IPS-18a (cell line): ENCODE measurements at regions not wholly inside any gene's neighbourhood (a gene's known extent, or its start where the extent isn't known, plus 50 kb on each side); places are given as distances from the start of the nearest gene placed in this dataset.
"Not testable (repeated sequence)": the region's sequence is repeated elsewhere in the genome, so short reads cannot be mapped to it uniquely, and the experiment has no call there.

Experiments
- H3K27ac ChIP-seq: one replicate; pipeline ENCODE4 v1.5.1; 2013; ENCODE audit warnings: low read length
- H3K27me3 ChIP-seq: one replicate; pipeline ENCODE4 v1.6.1; 2013; ENCODE audit warnings: mild to moderate bottlenecking, low read length; ENCODE audit not compliant: control insufficient read depth, insufficient read depth
- H3K36me3 ChIP-seq: one replicate; pipeline ENCODE4 v1.6.1; 2013; ENCODE audit warnings: low read depth, low read length; ENCODE audit not compliant: control insufficient read depth
- H3K4me1 ChIP-seq: one replicate; pipeline ENCODE4 v1.6.1; 2013; ENCODE audit warnings: low read depth, low read length; ENCODE audit not compliant: control insufficient read depth
- H3K4me3 ChIP-seq: one replicate; pipeline ENCODE4 v1.5.1; 2013; ENCODE audit warnings: low read length
- H3K9ac ChIP-seq: one replicate; pipeline ENCODE4 v1.6.1; 2013; ENCODE audit warnings: mild to moderate bottlenecking, low read length, moderate library complexity
- H3K9me3 ChIP-seq: one replicate; pipeline ENCODE4 v1.6.1; 2013; ENCODE audit warnings: low read depth, low read length; ENCODE audit not compliant: control insufficient read depth

DNA sequence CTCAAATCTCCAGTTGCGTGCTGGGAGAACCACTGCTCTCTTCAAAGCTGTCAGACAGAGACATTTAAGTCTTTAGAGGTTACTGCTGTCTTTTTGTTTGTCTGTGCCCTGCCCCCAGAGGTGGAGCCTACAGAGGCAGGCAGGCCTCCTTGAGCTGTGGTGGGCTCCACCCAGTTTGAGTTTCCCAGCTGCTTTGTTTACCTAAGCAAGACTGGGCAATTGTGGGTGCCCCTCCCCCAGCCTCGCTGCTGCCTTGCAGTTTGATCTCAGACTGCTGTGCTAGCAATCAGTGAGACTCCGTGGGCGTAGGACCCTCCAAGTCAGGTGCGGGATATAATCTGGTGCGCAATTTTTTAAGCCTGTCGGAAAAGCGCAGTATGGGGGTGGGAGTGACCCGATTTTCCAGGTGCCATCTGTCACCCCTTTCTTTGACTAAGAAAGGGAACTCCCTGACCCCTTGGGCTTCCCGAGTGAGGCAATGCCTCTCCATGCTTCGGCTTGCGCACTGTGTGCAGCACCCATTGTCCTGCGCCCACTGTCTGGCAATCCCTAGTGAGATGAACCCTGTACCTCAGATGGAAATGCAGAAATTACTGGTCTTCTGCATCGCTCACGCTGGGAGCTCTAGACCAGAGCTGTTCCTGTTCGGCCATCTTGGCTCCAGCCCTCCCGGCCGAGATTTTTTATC lies 414.8 kb upstream of the SYNCRIP start:
- not testable (repeated sequence) for H3K36me3 ChIP-seq, H3K4me1 ChIP-seq, H3K9me3 ChIP-seq, H3K27ac ChIP-seq, H3K27me3 ChIP-seq
- Histone ChIP-seq H3K4me3 (peak overlapping the region; percentile 37), H3K9ac (peak overlapping the region; percentile 13)

DNA sequence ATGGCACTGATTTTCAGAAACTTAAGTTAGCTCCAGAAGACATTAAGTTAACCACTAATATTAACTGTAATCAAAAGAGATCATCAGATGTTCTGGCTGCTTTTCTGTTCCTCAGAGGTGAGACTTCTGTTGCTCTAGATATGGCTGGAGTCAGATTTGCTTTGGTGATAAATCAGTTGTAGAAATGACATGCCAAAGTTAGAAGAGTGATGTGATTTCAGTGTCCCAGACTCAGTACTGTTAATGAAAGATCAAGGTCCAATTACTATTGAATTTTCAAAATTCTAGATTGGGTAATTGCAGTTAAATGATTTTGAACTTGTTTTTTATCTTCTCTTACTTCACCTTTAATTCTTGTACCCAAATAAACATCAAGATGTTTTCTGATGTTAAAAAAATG lies 402.4 kb upstream of the SYNCRIP start:
- Histone ChIP-seq H3K27ac (no peak overlapping the region), H3K4me3 (no peak overlapping the region)

DNA sequence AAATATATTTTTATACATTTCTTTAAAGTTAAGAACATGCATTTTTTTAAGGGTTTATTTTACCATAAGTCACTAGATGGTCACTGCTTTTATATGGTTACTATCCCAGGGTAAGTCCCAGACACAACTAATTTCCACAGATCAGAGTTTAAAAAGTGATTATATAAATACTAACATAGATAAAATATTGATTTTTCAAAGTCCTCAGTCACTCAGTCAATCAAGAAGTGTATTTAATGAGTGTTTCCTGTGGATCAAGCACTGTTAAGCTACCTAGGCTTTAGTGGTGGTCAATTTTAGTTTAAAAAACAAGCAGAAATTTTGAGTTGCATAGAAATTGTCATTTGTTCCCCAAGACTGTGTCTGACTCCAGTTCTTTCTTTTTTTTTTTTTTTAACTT lies 399.5 kb upstream of the SYNCRIP start:
- no peaks in the 10 kb centered on the region for H3K9me3 ChIP-seq

More for the DNA sequence above, 402.4 kb upstream of the SYNCRIP start:
- H3K36me3 ChIP-seq = no peaks in the 10 kb centered on the region
- H3K27me3 ChIP-seq = no peaks in the 10 kb centered on the region
- H3K9me3 ChIP-seq = no peaks in the 10 kb centered on the region
- H3K9ac ChIP-seq = no peak overlapping the region
- no peaks in the 10 kb centered on the region for H3K4me1 ChIP-seq

DNA sequence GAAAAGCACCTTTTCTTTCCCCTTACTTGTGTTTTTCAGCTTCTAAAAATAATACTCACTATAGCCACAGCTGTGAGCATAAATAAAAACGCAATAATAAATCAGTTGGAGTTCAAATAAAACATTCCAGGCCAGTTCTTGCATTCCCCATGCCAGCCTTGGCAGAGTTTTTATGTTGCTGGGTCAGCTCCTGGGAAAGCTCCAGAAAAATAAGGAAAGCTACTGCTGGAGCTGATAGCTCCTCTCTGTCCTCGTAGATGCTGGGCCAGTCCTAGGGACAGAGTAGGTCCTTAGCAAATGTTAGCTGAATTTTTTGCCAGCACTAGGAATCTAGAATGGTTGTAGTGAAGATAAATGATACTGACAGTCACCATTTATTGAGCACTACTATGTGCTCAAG lies 389.0 kb upstream of the SYNCRIP start:
- Histone ChIP-seq H3K4me3 (no peak overlapping the region), H3K27me3 (no peaks in the 10 kb centered on the region), H3K9ac (no peak overlapping the region), H3K4me1 (no peaks in the 10 kb centered on the region), H3K36me3 (no peaks in the 10 kb centered on the region), H3K27ac (no peak overlapping the region), H3K9me3 (no peaks in the 10 kb centered on the region)

More for the DNA sequence above, 399.5 kb upstream of the SYNCRIP start:
- Histone ChIP-seq H3K4me1 (no peaks in the 10 kb centered on the region), H3K27me3 (no peaks in the 10 kb centered on the region), H3K4me3 (no peak overlapping the region), H3K27ac (no peak overlapping the region), H3K9ac (no peak overlapping the region), H3K36me3 (no peaks in the 10 kb centered on the region)

DNA sequence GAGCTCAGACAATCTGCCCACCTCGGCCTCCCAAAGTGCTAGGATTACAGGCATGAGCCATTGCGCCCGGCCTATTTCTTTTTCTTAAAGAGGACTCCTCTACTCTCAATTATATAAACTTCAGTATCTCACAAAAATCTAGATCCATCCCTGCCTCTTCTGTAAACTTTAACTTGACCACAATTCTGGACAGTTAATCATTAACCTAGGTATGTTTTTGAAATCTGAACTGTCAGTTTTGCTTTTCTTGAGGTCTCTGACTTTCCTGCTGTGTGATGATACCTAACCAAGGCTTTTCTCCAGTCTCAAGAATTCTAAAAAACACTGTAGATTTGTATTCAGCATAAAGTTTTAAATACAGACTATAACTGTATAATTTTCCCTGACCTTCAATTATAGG lies 388.2 kb upstream of the SYNCRIP start:
- Histone ChIP-seq H3K27ac (no peak overlapping the region), H3K4me3 (no peak overlapping the region), H3K27me3 (no peaks in the 10 kb centered on the region), H3K36me3 (no peaks in the 10 kb centered on the region), H3K4me1 (no peaks in the 10 kb centered on the region), H3K9ac (no peak overlapping the region), H3K9me3 (no peaks in the 10 kb centered on the region)

DNA sequence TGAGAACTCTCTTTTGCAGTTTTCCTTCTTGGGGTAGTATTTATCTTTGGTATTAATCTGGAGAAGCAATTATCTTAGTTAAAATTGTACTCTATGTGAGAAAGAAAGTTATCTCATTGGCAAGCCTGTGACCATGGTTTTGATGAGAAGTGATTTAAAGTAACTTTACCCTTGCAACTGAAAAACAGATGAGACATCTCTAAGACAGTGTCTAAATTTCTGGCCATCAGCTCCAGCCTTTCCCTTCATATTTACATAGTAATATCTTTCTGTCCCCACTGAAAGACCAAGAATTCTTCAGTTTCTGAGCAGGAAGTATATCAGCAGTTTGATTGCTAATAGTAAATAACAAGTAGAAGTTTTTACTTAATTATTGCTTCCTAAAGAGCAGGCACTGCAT lies 386.1 kb upstream of the SYNCRIP start:
- Histone ChIP-seq H3K4me1 (no peaks in the 10 kb centered on the region), H3K9ac (no peak overlapping the region), H3K4me3 (no peak overlapping the region), H3K36me3 (no peaks in the 10 kb centered on the region), H3K27ac (no peak overlapping the region), H3K9me3 (no peaks in the 10 kb centered on the region), H3K27me3 (no peaks in the 10 kb centered on the region)

DNA sequence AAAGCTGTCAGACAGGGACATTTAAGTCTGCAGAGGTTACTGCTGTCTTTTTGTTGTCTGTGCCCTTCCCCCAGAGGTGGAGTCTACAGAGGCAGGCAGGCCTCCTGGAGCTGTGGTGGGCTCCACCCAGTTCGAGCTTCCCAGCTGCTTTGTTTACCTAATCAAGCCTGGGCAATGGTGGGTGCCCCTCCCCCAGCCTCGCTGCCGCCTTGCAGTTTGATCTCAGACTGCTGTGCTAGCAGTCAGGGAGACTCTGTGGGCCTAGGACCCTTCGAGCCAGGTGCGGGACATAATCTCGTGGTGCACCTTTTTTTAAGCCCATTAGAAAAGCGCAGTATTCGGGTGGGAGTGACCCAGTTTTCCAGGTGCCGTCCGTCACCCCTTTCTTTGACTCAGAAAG lies 384.2 kb upstream of the SYNCRIP start:
- not testable (repeated sequence) for H3K4me1 ChIP-seq, H3K27ac ChIP-seq, H3K9ac ChIP-seq, H3K27me3 ChIP-seq, H3K36me3 ChIP-seq, H3K9me3 ChIP-seq, H3K4me3 ChIP-seq

DNA sequence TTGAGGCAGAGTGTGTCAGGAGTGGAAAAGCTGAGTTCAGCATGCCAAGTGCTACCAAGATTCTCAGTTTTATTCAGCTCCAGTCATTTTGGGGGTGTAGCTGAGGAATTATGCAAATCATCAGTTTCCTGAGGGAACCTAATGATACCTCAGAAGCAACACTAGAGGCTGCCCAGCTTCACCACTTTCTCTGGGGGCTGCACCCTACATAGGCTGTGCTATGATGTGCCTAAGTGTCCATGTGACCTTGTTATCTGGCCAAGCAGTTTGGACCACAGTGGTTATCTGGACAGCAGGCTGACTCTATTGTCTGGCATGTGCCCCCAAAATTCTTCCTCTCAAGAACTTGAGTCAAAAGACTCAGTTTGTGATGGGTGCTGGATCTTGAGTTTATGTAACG lies 374.6 kb upstream of the SYNCRIP start:
- Histone ChIP-seq H3K9ac (no peak overlapping the region), H3K9me3 (no peaks in the 10 kb centered on the region), H3K27me3 (no peaks in the 10 kb centered on the region), H3K36me3 (no peaks in the 10 kb centered on the region), H3K4me3 (no peak overlapping the region), H3K4me1 (no peaks in the 10 kb centered on the region), H3K27ac (no peak overlapping the region)

DNA sequence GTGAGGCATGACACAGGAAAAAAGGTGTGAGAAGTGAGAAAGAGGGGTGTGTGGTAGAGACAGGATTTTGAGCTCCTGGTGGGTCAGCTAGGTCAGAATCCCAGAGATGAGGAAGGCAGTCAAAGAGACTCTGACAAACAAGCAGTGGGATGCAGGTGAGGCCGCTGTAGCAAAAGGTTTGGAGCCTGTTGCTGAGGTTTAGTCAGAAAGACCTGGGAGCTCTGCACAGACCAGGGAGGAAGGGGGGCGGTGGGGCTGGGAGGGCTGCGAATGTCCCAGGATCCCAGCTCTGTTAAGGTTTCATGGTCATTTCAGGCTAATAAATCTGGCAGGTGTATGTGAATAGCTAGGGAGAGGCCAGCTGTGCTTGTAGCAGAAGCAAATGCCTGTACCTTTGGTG lies 373.9 kb upstream of the SYNCRIP start:
- Histone ChIP-seq H3K36me3 (no peaks in the 10 kb centered on the region), H3K9ac (no peak overlapping the region), H3K4me1 (no peaks in the 10 kb centered on the region), H3K27me3 (no peaks in the 10 kb centered on the region), H3K27ac (no peak overlapping the region), H3K4me3 (no peak overlapping the region), H3K9me3 (no peaks in the 10 kb centered on the region)

DNA sequence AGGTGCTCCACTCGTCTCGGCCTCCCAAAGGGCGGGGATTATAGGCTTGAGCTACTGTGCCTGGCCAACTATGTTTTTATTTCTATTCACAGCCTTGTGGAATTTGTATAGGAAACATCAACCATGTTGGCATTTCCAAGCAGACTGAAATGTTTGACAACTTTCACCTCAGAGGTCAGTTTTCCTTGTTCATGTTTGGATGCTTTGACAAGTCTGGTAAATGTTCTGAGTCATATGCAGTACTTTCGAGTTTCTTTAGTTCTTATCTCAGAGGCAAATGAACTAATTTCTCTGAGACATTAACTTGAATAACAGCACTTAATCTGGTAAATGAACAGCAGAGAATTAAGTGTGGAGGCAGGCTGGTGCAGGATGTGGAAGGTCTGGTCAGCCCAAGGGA lies 373.4 kb upstream of the SYNCRIP start:
- H3K9ac ChIP-seq = no peak overlapping the region
- no peaks in the 10 kb centered on the region for H3K27me3 ChIP-seq
- H3K4me3 ChIP-seq = no peak overlapping the region
- no peaks in the 10 kb centered on the region for H3K9me3 ChIP-seq
- H3K27ac ChIP-seq = no peak overlapping the region
- no peaks in the 10 kb centered on the region for H3K4me1 ChIP-seq
- H3K36me3 ChIP-seq = no peaks in the 10 kb centered on the region

DNA sequence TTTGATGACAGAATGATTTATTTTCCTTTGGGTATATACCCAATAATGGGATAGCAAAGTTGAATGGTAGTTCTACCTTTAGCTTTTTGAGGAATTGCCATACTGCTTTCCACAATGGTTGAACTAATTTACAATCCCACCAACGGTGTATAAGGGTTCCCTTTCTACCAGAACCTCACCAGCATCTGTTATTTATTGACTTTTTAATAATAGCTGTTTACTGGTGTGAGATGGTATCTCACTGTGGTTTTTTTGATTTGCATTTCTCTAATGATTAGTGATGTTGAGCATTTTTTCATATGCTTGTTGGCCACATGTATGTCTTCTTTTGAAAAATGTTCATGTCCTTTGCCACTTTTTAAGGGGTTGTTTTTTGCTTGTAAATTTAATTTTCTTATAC lies 370.3 kb upstream of the SYNCRIP start:
- H3K36me3 ChIP-seq, H3K27me3 ChIP-seq, H3K4me3 ChIP-seq, H3K4me1 ChIP-seq, H3K27ac ChIP-seq, H3K9me3 ChIP-seq, H3K9ac ChIP-seq: not testable (repeated sequence)

DNA sequence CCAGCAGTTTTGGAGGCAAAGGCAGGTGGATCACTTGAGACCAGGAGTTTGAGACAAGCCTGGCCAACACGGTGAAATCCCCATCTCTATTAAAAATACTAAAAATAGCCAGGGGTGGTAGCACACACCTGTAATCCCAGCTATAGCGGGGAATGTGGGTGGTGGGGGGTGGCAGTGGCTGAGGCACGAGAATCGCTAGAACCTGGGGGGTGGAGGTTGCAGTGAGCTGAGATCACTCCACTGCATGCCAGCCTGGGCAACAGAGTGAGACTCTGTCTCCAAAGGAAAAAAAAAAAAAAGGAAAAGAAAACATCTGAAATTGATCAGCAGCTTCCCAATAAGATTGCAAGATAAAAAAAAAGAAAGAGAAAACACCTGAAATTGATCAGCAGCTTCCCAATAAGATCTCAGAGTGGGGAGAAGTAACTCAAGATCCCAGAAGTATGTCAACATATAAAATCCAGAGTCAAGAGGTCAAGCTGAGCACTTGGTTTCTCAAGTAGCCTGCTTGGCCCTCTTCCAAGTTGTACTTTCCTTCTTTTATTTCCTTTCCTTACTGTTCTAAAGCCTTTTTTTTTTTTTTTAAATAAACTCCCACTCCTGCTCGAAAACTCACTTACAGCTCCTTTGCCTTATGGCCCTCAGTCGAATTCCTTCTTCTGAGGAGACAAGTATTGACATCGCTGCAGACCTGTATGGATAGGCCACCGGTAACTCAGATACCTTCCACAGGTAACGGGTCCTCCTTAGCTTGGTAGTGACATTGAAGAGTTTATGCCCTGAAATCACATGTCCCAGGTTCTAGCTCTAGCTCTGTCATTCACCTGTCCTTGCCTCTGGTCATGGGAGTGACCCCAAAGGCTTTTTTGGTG lies 368.5 kb upstream of the SYNCRIP start:
- Histone ChIP-seq H3K4me3 (no peak overlapping the region), H3K9ac (no peak overlapping the region), H3K27ac (no peak overlapping the region), H3K4me1 (no peaks in the 10 kb centered on the region), H3K9me3 (no peaks in the 10 kb centered on the region), H3K27me3 (no peaks in the 10 kb centered on the region), H3K36me3 (no peaks in the 10 kb centered on the region)
